ENCODE measurements at regions not wholly inside any gene's neighbourhood (a gene's known extent, or its start where the extent isn't known, plus 50 kb on each side); places are given as distances from the start of the nearest gene placed in this dataset.

- TF ChIP-seq, protein P1, sequence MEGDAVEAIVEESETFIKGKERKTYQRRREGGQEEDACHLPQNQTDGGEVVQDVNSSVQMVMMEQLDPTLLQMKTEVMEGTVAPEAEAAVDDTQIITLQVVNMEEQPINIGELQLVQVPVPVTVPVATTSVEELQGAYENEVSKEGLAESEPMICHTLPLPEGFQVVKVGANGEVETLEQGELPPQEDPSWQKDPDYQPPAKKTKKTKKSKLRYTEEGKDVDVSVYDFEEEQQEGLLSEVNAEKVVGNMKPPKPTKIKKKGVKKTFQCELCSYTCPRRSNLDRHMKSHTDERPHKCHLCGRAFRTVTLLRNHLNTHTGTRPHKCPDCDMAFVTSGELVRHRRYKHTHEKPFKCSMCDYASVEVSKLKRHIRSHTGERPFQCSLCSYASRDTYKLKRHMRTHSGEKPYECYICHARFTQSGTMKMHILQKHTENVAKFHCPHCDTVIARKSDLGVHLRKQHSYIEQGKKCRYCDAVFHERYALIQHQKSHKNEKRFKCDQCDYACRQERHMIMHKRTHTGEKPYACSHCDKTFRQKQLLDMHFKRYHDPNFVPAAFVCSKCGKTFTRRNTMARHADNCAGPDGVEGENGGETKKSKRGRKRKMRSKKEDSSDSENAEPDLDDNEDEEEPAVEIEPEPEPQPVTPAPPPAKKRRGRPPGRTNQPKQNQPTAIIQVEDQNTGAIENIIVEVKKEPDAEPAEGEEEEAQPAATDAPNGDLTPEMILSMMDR (IDR thresholded peaks at IDR 0.05 in 2 of 3, conservative IDR thresholded peaks at IDR 0.05 in 1 of 3; ENCODE audit: borderline replicate concordance in 1 of 3, insufficient read depth in 1 of 3, low read depth in 2 of 3, low read length in 2 of 3): no peak
- TF ChIP-seq EZH2 (IDR thresholded peaks at IDR 0.05): no peak
- no peak for TF ChIP-seq ELF1 (IDR thresholded peaks at IDR 0.05; ENCODE audit: borderline replicate concordance, low read depth)
- TF ChIP-seq JUND (IDR thresholded peaks at IDR 0.05): no peak
- no peak for TF ChIP-seq EZH2phosphoT487 (IDR thresholded peaks at IDR 0.05; ENCODE audit: borderline replicate concordance)
Measured at GRCh38 chr11:11076276-11076675, 218.4 kb upstream of the ZBED5 start.

Data from HCT116 (cell line).